ENCODE measurements at regions not wholly inside any gene's neighbourhood (a gene's known extent, or its start where the extent isn't known, plus 50 kb on each side); places are given as distances from the start of the nearest gene placed in this dataset.

DNA sequence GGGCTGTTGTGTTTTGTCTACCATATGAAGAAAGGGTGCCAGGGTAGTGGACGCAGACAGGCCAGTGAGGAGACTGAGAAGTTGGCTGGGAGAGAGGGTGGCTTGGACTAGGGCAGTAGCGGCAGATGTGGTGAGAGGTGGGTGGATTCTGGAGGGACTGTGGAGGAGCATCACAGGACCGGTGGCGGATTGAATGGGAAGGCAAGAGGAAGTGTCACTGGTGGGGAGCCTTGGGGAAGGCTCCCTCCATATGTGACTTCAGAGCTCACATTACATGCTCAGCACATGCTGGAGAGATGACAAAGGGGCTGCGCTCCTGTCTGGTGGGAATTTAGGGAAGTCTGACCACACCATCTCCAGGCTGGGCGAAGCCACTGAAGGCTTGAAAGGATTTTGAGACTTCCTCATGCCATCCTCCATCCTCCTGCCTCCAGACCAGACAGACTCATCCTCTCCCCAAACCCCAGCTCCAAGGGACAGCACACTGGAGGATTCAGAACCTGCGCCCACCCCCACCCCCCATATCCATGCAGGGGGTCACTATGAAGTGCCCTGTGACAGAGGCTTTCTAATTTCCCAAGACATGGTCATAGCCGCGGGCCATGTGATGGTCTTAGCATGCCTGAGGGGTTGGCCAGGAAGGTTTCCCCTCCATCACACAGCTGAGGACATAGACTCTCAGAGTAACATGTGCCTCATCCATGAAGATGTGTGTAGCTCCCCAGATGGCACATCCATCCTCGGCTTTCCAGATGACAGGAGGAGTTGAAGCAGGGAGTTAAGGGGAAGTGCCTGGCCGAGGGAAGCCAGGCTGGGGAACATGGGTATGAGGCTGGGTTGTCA, 138.8 kb upstream of the WNT4 start:
- in situ Hi-C loops (cut with HindIII; ENCODE audit: low pct_unique_long_range_greater_than_20kb, low sequenced_read_pairs): no loop called here
- DNase-seq (ENCODE audit: low read depth in 1 of 2, low spot score in 1 of 2): no peak
- no peak for TF ChIP-seq JUND (IDR thresholded peaks at IDR 0.05; ENCODE audit: low read depth)

DNA sequence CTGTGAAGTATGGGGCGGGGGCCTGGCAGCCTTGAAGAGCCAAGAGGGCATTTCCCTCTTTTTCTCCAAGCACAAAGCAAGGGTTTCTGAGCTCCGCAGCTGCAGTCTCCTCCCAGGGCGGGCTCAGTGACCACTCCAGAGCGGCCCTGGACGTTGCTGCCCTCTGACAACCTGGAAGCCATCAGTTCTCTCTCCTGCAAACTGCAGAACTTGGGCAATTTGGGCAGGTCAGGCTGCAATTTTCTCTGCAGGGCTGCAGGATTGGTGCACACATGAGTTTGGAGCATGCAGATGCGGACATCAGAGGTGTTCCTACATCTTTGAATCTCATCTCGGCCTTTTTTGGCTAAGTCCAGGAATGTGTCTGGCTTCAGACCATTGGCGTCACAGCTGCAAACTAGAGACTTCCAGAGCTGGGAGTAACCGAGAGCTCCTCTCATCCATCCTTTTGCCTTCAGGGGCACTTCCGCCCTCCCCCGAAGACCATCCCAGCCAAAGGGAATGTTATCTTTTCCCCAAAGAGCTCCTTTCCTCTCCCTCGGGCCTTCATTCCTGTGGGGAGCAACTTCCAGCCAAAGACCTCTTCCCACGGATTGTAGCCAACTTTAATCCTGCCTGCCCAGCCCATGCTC, 139.6 kb upstream of the WNT4 start:
- in situ Hi-C loops (cut with HindIII; ENCODE audit: low pct_unique_long_range_greater_than_20kb, low sequenced_read_pairs): no loop called here
- DNase-seq (ENCODE audit: low read depth in 1 of 2, low spot score in 1 of 2): no peak
- TF ChIP-seq JUND (IDR thresholded peaks at IDR 0.05; ENCODE audit: low read depth): no peak

DNA sequence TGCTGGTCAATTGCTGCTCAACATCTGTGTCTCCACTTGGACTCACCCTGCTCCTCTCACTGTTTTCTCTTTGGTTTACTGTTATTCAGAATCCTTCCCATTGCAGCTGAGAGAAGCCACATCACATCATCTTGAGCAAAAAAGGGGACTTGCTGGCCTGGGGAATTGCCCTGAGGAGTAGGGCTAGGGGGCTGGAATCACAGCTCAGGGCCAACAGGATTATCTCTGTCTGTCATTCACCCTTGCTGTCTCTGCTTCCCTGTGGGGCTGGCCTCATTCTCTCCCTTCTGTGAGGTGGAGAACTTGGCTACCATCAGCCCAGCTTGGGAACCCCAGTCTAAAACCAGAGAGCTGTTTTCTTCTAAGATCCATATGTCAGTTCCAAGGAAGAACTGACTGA, 140.7 kb upstream of the WNT4 start:
- DNase-seq (ENCODE audit: low read depth in 1 of 2, low spot score in 1 of 2): no peak

DNA sequence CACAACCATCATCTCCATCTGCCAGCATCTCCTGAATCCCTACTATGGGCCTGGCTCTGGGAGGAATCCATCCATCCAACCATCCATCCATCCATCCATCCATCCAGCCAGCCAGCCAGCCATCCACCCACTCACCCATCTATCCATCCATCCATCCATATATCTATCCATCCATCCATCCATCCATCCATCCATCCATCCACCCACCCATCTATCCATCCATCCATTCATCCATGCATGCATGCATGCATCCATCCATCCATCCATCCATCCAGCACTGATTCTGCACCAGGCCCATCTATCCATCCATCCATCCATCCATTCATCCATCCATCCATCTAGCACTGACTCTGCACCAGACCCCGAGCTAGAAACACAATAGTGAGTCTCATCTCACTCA, 141.3 kb upstream of the WNT4 start:
- in situ Hi-C loops (cut with HindIII; ENCODE audit: low pct_unique_long_range_greater_than_20kb, low sequenced_read_pairs): no loop called here
- DNase-seq (ENCODE audit: low read depth in 1 of 2, low spot score in 1 of 2): no peak

More for the DNA sequence above, 140.7 kb upstream of the WNT4 start:
- TF ChIP-seq JUND (IDR thresholded peaks at IDR 0.05; ENCODE audit: low read depth): no peak
- in situ Hi-C loops (cut with HindIII; ENCODE audit: low pct_unique_long_range_greater_than_20kb, low sequenced_read_pairs): no loop called here

DNA sequence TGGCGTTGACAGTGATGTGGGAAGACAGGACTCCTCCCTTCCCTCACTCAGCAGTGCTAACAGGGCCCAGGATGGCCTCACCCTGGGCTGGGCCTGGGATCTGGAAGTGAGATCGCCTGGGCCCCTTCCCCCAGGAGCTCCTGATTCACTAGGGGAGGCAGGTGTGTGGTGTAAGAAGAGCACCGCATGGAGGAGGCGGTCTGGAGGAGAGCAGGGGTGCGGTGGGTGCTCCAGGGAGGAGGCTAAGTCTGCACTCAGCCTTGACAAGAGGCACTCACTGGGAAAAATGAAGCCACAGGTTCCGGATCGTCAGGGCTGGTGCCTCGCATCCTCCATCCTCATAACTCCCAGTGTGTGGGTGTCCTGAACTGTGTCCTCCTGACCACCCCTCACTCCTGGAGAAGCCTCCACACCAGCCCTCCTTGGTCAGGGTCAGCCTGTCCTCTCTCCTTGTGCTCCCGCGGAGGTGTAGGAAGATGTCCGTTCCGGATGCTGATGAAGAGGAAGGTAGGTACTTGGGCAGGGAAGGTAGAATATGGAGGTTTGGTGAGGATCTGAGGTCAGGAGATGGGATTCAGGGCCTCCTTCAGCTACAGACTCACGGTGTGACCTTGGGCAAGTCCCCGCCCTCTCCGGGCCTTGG, 142.1 kb upstream of the WNT4 start:
- TF ChIP-seq JUND (IDR thresholded peaks at IDR 0.05; ENCODE audit: low read depth): no peak
- DNase-seq (ENCODE audit: low read depth in 1 of 2, low spot score in 1 of 2): no peak
- in situ Hi-C loops (cut with HindIII; ENCODE audit: low pct_unique_long_range_greater_than_20kb, low sequenced_read_pairs): no loop called here

More for the DNA sequence above, 141.3 kb upstream of the WNT4 start:
- TF ChIP-seq JUND (IDR thresholded peaks at IDR 0.05; ENCODE audit: low read depth): no peak

DNA sequence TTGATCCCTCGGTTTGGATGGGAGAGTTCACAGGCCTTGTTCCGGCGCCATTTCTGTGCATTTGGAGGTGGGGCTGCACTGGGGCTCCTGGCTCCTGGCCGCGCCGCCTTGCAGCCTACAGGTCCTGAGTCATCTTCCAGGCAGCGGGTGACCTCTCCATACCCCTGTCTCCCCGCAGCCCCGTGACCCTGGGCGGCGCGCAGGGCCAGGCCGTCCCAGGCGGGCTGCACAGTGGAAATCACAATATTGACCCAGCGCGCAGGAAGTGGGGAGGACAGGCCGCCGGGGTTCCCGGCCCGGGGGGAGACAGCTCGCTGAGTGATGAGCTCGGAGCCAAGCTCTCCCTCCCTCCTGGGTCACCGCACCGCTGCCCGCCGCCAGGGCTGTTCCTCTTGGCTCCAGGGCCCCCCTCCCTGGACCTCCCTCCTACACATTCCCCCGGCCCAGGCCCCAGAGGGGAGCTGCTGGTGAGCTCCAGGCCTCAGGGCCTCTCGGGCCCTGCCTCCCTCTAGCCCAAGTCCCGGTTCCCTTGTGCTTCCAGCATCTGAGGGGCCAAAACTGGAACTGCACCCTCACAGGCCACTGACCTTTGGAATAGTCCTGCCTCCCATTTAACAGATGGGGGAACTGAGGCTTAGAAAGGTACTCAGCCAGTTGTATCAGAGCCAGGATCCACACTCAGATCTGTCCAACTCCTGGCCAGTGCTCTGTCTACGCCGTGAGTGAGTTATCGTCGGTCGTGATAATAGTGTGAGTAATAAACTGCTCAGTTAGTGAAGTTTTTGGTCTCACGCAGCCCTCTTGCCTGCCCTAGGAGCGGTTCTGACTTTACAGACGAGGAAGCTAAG, 142.9 kb upstream of the WNT4 start:
- no peak for TF ChIP-seq JUND (IDR thresholded peaks at IDR 0.05; ENCODE audit: low read depth)
- in situ Hi-C loops (cut with HindIII; ENCODE audit: low pct_unique_long_range_greater_than_20kb, low sequenced_read_pairs): no loop called here
- DNase-seq (ENCODE audit: low read depth in 1 of 2, low spot score in 1 of 2): no peak

DNA sequence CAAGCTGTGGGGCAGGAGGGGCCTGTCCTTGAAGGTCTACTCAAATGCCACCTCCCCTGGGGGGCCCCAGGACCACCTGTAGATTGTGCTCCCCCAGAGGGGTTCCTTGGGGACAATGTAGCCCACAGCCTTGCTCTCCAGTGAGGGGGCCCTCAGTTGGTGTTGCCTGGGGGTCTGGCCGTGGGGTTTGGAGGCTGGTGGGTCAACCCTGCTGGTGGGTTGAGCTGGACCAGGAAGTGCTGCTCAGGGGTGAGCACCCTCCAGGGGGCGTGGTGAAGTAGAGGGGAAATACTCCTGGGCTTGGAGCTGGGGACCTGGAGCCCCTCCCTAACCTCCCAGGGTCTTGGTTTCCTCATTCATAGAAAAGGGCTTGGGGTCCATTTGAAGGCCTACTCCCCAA, 143.6 kb upstream of the WNT4 start:
- in situ Hi-C loops (cut with HindIII; ENCODE audit: low pct_unique_long_range_greater_than_20kb, low sequenced_read_pairs): no loop called here
- TF ChIP-seq JUND (IDR thresholded peaks at IDR 0.05; ENCODE audit: low read depth): no peak
- DNase-seq (ENCODE audit: low read depth in 1 of 2, low spot score in 1 of 2): no peak

DNA sequence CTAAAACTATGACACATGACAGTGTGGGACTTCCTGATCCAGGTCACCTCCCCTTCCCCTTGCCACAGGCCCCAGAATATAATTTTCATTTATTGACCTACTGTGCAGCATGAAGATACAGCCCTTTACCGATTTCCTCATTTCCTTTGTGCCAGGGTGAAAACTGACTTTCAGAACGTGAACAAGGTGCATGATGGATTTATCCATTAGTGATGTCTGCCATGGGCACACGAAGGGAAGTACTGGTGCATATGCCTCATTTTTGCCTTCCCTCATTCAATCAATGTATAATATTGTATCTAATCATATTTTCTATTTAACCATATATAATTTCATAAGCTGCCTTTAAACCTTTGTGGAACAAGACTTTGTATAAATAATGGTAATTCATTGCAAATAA, 144.4 kb upstream of the WNT4 start:
- no peak for DNase-seq (ENCODE audit: low read depth in 1 of 2, low spot score in 1 of 2)
- TF ChIP-seq JUND (IDR thresholded peaks at IDR 0.05; ENCODE audit: low read depth): no peak
- in situ Hi-C loops (cut with HindIII; ENCODE audit: low pct_unique_long_range_greater_than_20kb, low sequenced_read_pairs): no loop called here

DNA sequence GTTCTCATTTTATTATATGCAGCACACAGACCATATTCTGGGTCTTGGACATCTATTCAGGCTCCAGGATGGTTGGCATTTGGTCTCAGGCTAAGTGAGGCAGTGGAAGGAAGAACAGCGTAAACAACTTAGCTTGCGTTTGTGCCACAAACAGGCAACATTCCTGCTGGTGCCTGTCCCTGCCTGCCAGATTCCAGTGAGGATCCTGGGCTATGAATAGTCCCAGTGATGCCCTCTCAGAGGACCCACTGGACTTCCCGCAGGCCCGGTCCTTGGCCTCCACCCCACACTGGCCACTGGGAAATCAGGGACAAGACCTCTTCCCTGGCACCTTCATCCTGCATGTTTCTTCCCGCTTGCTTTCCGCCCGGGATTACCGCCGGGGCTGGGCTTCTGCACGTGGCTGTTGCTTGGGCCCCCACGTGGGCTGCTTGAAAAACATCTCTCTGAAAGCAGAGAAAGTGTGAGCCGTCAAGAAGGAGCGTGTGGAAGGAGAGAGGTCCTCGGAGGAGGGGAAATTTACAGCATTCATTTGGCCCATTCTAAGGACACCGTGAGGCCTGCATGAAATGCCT, 145.1 kb upstream of the WNT4 start:
- no peak for TF ChIP-seq JUND (IDR thresholded peaks at IDR 0.05; ENCODE audit: low read depth)
- in situ Hi-C loops (cut with HindIII; ENCODE audit: low pct_unique_long_range_greater_than_20kb, low sequenced_read_pairs): no loop called here
- DNase-seq (ENCODE audit: low read depth in 1 of 2, low spot score in 1 of 2): no peak

DNA sequence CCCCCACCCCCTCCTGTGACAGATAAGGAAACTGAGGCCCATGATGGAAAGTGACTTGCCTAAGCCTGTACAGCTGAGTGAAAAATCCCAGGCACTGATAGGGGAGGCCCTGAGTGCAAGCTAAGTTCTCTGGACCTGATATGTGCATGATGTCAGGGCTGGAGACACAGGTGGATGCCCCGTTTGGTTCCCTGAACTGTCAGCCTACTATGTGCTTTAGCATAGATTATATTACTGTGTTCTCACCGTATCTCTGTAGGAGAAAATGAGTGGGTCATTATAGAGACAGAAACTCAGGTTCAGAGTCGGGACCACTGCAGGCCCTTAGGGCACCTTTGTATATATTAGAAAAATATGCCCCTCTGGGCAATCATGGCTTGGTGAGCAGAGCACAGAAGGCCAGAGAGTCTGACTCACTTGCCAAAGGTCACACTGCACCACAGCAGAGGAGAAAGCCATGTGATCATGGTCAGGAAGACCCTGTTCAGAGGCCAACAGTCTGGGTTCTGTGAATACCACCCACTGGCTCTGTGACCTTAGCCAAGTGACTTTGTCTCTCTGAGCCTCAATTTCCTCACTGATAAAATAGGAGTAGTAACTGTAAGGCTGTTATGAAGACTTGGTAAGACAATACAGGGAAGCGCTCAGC, 145.8 kb upstream of the WNT4 start:
- no peak for DNase-seq (ENCODE audit: low read depth in 1 of 2, low spot score in 1 of 2)
- in situ Hi-C loops (cut with HindIII; ENCODE audit: low pct_unique_long_range_greater_than_20kb, low sequenced_read_pairs): no loop called here
- TF ChIP-seq JUND (IDR thresholded peaks at IDR 0.05; ENCODE audit: low read depth): no peak

DNA sequence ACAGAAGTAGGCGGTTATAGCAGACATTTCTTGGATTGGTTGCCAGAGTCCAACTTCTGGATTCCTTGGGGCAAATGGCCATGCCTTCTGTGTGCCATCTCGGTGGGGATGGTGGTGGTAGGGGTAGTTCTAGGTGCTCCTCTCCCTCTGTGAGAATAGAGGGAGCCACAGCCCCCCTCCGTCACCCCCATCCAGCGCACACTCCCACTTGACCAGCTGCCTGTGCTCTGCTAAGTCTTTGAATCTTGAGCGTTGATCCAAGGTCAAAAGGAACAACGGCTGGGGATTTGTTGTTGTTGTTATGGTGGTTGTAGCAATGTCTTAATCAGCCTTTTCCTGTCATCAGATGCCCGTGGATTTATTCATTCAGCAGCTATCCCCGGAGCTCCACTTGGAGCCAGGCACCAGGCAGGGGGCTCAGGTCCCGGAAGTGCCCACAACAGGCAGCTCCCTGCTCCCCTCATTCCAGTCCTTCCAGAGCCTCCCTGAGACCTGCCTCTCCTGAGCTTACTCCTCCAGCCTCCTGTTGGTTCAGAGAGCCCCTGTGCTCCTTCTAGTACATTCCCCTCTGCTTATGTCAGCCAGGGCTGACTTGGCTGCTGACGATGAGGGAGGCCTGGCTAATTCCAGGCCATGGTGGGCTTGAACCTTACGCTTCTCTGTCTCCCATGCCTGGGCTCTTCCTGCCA, 146.6 kb upstream of the WNT4 start:
- no peak for TF ChIP-seq JUND (IDR thresholded peaks at IDR 0.05; ENCODE audit: low read depth)
- no peak for DNase-seq (ENCODE audit: low read depth in 1 of 2, low spot score in 1 of 2)
- in situ Hi-C loops (cut with HindIII; ENCODE audit: low pct_unique_long_range_greater_than_20kb, low sequenced_read_pairs): no loop called here
